Thyroid gland (tissue), 4 donors: ENCODE measurements at regions not wholly inside any gene's neighbourhood (a gene's known extent, or its start where the extent isn't known, plus 50 kb on each side); places are given as distances from the start of the nearest gene placed in this dataset.

ENCODE experiments used
- DNase-seq, 2 donors: peaks; one replicate each; pipeline ENCODE4 v3.0.0-alpha.2; 2019
- H3K27ac ChIP-seq, 3 donors: fragments of 200-600 bp; sonication (generic); 1 replicate in 2 of 3; 2 replicates in 1 of 3; pipeline ENCODE4 v1.5.1; 2016 to 2019; ENCODE audit warnings: mild to moderate bottlenecking in 1 of 3, moderate library complexity in 1 of 3
- H3K27me3 ChIP-seq: fragments of 200-600 bp; sonication (generic); one replicate; pipeline ENCODE4 v1.5.1; 2019
- H3K36me3 ChIP-seq, 2 donors: fragments of 200-600 bp; sonication (generic); one replicate each; pipeline ENCODE4 v1.5.1; 2016 to 2019
- H3K4me1 ChIP-seq, 2 donors: fragments of 200-600 bp; sonication (generic); one replicate each; pipeline ENCODE4 v1.5.1; 2017 to 2019
- H3K4me3 ChIP-seq, 3 donors: fragments of 200-600 bp; sonication (generic); replicated peaks in 1 of 3; 1 replicate in 2 of 3; 2 replicates in 1 of 3; pipeline ENCODE4 v1.5.1; 2016; ENCODE audit warnings: mild to moderate bottlenecking in 1 of 3
- H3K9me3 ChIP-seq: fragments of 200-600 bp; sonication (generic); one replicate; pipeline ENCODE4 v1.5.1; 2017
- POLR2A ChIP-seq, 2 donors: fragments of 450-650 bp; IDR thresholded peaks; one replicate each; pipeline ENCODE4 v1.6.1; 2017; ENCODE audit warnings: antibody characterized with exemption in 2 of 2, mild to moderate bottlenecking in 2 of 2, moderate library complexity in 1 of 2
- WGBS, 2 donors: methylation state at CpG; one replicate each; pipeline ENCODE4 v1.1.5; 2017; 5-methylcytosine and 5-hydroxymethylcytosine counted together
- intact Hi-C: fragments of 100-400 bp; cut with DNase I; formaldehyde crosslinking; loops from one replicate; pipeline ENCODE4 v1.15.1; 2023
- TF ChIP-seq, protein P1 (sequence below), 6 experiments: fragments of 200-600 bp in 3 of 6; fragments of 450-650 bp in 3 of 6; sonication (generic) in 3 of 6; IDR thresholded peaks; one replicate each; pipeline ENCODE4 v1.5.1; 2016 to 2019; ENCODE audit warnings: antibody characterized with exemption in 6 of 6, mild to moderate bottlenecking in 2 of 6, inconsistent platforms in 1 of 6, moderate library complexity in 1 of 6

DNA sequence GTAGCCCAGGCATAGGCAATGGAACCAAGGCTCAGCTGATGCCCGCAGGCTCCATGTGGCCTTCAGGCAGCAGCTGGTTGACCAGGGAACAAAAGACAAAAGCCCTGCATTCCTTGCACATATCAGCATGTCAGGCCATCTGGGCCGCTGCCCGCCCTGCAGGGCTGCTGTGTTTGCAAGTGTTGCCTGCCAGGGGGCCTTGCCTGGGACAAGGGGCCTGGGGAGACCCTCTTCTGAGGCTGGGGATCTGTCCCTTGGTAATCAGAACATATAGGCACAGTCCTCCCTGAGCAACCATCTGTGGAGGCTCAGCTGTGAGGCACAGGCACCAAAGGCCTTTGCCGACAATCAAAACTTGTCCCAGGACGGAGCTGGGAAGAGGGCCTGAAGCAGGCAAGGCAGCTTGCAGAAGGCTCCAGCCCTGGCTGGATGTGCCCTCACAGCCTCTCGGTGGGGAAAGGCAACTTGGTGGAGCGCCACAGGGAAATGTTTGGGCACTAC, 138.2 kb downstream of the TPRA1 start:
- intact Hi-C loops = loop anchor here (10.0 kb wide), 2 partner anchors 468 to 698 kb away; partner anchors contain the start of gene PLXNA1
- H3K36me3 ChIP-seq = no peaks in the 10 kb centered on the region
- WGBS, 2 donors = 79 to 82% methylated on average over 5 to 6 of the region's 7 CpGs
- no peak overlapping the region for H3K27ac ChIP-seq
- no peaks in the 10 kb centered on the region for H3K9me3 ChIP-seq
- H3K4me1 ChIP-seq = peaks cover 4 to 22% of the 10 kb centered on the region in 2 donors
- DNase-seq = no peak
- no peak for TF ChIP-seq POLR2A (IDR thresholded peaks at IDR 0.05)
- TF ChIP-seq, protein P1, sequence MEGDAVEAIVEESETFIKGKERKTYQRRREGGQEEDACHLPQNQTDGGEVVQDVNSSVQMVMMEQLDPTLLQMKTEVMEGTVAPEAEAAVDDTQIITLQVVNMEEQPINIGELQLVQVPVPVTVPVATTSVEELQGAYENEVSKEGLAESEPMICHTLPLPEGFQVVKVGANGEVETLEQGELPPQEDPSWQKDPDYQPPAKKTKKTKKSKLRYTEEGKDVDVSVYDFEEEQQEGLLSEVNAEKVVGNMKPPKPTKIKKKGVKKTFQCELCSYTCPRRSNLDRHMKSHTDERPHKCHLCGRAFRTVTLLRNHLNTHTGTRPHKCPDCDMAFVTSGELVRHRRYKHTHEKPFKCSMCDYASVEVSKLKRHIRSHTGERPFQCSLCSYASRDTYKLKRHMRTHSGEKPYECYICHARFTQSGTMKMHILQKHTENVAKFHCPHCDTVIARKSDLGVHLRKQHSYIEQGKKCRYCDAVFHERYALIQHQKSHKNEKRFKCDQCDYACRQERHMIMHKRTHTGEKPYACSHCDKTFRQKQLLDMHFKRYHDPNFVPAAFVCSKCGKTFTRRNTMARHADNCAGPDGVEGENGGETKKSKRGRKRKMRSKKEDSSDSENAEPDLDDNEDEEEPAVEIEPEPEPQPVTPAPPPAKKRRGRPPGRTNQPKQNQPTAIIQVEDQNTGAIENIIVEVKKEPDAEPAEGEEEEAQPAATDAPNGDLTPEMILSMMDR (IDR thresholded peaks at IDR 0.05) = no peak
- H3K27me3 ChIP-seq = peaks cover 7% of the 10 kb centered on the region
- no peak overlapping the region for H3K4me3 ChIP-seq

DNA sequence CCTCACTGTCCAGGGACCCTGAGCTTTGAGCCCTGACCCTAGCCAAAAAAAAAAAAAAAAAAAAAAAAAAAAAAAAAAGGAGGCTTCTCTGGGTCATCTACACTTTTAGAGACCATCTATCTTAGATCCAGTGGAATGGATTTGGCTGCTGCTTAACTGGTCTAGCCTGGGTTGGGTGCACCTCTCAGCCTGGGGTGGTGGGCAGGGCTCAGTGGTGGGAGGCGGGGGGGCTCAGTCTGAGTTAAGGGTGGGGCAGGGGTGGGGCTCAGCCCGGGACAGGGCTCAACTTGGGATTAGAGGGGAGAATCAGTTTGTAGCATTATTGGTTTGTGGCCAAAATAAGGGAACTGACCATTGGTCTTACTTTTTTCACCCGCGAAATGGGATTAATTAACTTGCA, 139.2 kb downstream of the TPRA1 start:
- intact Hi-C loops = loop anchor here (10.0 kb wide), 2 partner anchors 467 to 697 kb away; partner anchors contain the start of gene PLXNA1
- Histone ChIP-seq H3K9me3 (no peaks in the 10 kb centered on the region), H3K27me3 (no peaks in the 10 kb centered on the region), H3K36me3 (no peaks in the 10 kb centered on the region), H3K27ac (no peak overlapping the region), H3K4me3 (no peak overlapping the region), H3K4me1 (peaks cover 0 to 13% of the 10 kb centered on the region in 2 donors)
- TF ChIP-seq, protein P1 (IDR thresholded peaks at IDR 0.05) = no peak
- no peak for TF ChIP-seq POLR2A (IDR thresholded peaks at IDR 0.05)
- 75 to 78% methylated on average over 4 of the region's 4 CpGs for WGBS, 2 donors
- no peak for DNase-seq

DNA sequence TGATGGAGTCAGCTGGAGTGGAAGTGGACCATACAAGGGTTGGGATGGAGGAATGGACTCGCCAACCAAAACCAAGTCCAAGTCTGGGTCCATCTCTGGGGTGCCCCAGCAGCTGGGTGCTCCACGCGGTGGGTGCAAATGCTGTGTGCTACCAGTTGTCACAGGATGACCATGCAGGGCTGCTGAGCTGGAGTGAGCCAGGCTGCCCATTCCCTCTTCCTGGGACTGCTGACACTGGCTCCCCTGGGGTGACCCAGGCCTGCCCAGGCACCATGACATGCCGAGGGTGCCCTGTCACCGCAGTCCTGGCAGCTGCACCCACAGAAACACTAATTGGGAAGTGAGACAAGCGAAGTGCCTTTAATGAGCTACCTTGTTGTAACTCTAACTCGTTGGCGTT, 140.2 kb downstream of the TPRA1 start:
- Histone ChIP-seq H3K27ac (no peak overlapping the region), H3K9me3 (no peaks in the 10 kb centered on the region), H3K4me1 (peaks cover 0 to 3% of the 10 kb centered on the region in 2 donors), H3K27me3 (no peaks in the 10 kb centered on the region), H3K4me3 (no peak overlapping the region), H3K36me3 (no peaks in the 10 kb centered on the region)
- no peak for DNase-seq
- intact Hi-C loops = loop anchor here (10.0 kb wide), 2 partner anchors 466 to 696 kb away; partner anchors contain the start of gene PLXNA1
- WGBS, 2 donors = 77 to 83% methylated on average over 5 to 8 of the region's 8 CpGs
- TF ChIP-seq, protein P1 (IDR thresholded peaks at IDR 0.05) = no peak
- TF ChIP-seq POLR2A (IDR thresholded peaks at IDR 0.05) = no peak

DNA sequence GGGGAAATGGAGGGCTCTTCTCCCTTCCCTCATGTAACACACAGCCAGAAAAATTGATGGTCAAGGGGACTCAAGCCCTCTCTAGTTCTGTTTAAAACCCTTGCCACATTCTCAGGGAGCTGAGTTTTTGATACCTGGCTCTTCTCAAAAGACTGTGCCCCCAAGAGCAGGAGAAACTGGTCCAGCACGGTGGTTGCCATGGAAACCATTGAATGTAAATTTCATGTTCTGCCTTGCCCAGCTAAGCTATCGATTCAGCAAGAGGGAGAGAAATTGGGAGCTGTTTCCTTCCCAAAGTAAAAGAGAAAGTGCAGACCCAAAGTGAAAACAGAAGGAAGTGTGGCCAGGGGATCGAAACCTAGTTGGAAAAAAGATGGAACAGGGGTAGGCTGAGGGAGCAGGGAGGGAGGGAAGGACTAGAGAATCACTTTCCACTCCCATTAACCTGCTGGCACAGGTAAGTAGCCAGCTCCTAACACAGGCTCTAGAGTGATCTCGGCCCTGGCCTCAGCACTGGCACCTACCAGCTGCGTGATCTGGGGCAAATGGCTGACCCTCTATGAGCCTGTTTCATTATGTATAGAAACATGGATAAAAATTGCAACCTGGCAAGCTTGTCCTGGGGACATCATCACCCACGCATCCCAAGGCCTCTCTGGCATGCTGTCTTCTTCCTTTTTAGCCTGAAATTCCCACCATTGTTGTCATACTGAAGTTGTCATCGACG, 140.9 kb downstream of the TPRA1 start:
- no peak for TF ChIP-seq POLR2A (IDR thresholded peaks at IDR 0.05)
- TF ChIP-seq, protein P1 (IDR thresholded peaks at IDR 0.05) = no peak
- no peak overlapping the region for H3K4me3 ChIP-seq
- no peaks in the 10 kb centered on the region for H3K4me1 ChIP-seq
- H3K9me3 ChIP-seq = no peaks in the 10 kb centered on the region
- DNase-seq = no peak
- WGBS, 2 donors = 61 to 63% methylated on average over 8 of the region's 8 CpGs
- no peak overlapping the region for H3K27ac ChIP-seq
- intact Hi-C loops = loop anchor here (10.0 kb wide), 2 partner anchors 465 to 695 kb away; partner anchors contain the start of gene PLXNA1
- no peaks in the 10 kb centered on the region for H3K27me3 ChIP-seq
- H3K36me3 ChIP-seq = no peaks in the 10 kb centered on the region

DNA sequence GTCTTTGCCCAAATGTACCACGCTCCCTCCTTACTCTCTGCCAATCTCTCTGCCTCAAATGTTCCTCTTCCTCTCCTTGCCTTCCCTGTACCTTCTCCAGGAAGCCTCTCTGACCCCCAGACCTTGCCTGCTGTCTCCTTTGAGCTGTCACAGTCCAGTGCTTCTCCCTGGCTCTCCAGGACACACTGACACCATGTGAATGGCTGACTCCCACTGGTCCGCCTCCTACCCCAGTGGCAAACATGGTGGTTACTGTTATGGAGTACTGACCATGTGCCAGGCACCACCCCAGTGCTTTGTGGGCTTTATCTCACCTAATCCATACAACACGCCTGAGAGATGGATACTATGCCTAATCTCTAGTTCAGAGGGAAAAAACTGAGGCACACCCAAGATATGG, 141.9 kb downstream of the TPRA1 start:
- Histone ChIP-seq H3K4me1 (no peaks in the 10 kb centered on the region), H3K36me3 (no peaks in the 10 kb centered on the region), H3K27me3 (no peaks in the 10 kb centered on the region), H3K9me3 (no peaks in the 10 kb centered on the region), H3K27ac (no peak overlapping the region), H3K4me3 (no peak overlapping the region)
- no peak for TF ChIP-seq POLR2A (IDR thresholded peaks at IDR 0.05)
- TF ChIP-seq, protein P1 (IDR thresholded peaks at IDR 0.05) = no peak
- no peak for DNase-seq
- intact Hi-C loops = no loop called here
- WGBS, 2 donors = 70 to 78% methylated on average over 3 of the region's 3 CpGs
